Posterior vena cava (tissue), 2 donors: ENCODE measurements at regions not wholly inside any gene's neighbourhood (a gene's known extent, or its start where the extent isn't known, plus 50 kb on each side); places are given as distances from the start of the nearest gene placed in this dataset.
"Not testable (repeated sequence)": the region's sequence is repeated elsewhere in the genome, so short reads cannot be mapped to it uniquely, and the experiment has no call there.

ENCODE experiments used
- DNase-seq: peaks from one replicate; pipeline ENCODE4 v3.0.0-alpha.2; 2020; ENCODE audit warnings: low spot score
- intact Hi-C, 2 donors: fragments of 100-400 bp; cut with DNase I; formaldehyde crosslinking; loops; one replicate each; pipeline versions ENCODE4 v1.14.1 to v1.14.2; 2022 to 2023
- donor health status: DM: yes; HTN: yes; CAD: no.
- donor health status: DM: yes; HTN: yes; CAD: no.

- no peak for DNase-seq
- intact Hi-C loops: no loop called here
These were observed 280.1 kb upstream of the MBL2 start for GRCh38 chr10:53052521-53053164.

- intact Hi-C loops: no loop called here
- no peak for DNase-seq
These were observed 272.7 kb upstream of the MBL2 start for GRCh38 chr10:53045315-53045714.

- intact Hi-C loops, DNase-seq: not testable (repeated sequence)
These were observed 263.2 kb upstream of the MBL2 start for GRCh38 chr10:53035823-53036222.

- intact Hi-C loops: no loop called here
- DNase-seq: no peak
These were observed 260.8 kb upstream of the MBL2 start for GRCh38 chr10:53033396-53033795.

- intact Hi-C loops, DNase-seq: not testable (repeated sequence)
These were observed 257.6 kb upstream of the MBL2 start for GRCh38 chr10:53029872-53030849.

- no peak for DNase-seq
- intact Hi-C loops: no loop called here
These were observed 256.9 kb upstream of the MBL2 start for GRCh38 chr10:53029449-53029848.

GRCh38 chr10:53025765-53026164 is 253.2 kb upstream of the MBL2 start:
- DNase-seq, intact Hi-C loops: not testable (repeated sequence)

- intact Hi-C loops: no loop called here
- no peak for DNase-seq
These were observed 252.7 kb upstream of the MBL2 start for GRCh38 chr10:53025172-53025711.

- no peak for DNase-seq
- intact Hi-C loops: no loop called here
These were observed 250.8 kb upstream of the MBL2 start for GRCh38 chr10:53023411-53023810.

GRCh38 chr10:53022611-53023088 is 250.1 kb upstream of the MBL2 start:
- DNase-seq: no peak

GRCh38 chr10:53013201-53013810 is 240.7 kb upstream of the MBL2 start:
- intact Hi-C loops: no loop called here
- DNase-seq: no peak

More at GRCh38 chr10:53022611-53023088, 250.1 kb upstream of the MBL2 start:
- intact Hi-C loops: no loop called here

GRCh38 chr10:53009961-53010907 is 237.7 kb upstream of the MBL2 start:
- intact Hi-C loops: no loop called here
- DNase-seq: no peak

- DNase-seq: no peak
- intact Hi-C loops: no loop called here
These were observed 234.9 kb upstream of the MBL2 start for GRCh38 chr10:53007527-53007842.

- intact Hi-C loops: no loop called here
- DNase-seq: no peak
These were observed 234.3 kb upstream of the MBL2 start for GRCh38 chr10:53006663-53007526.

GRCh38 chr10:53005612-53006345 is 233.2 kb upstream of the MBL2 start:
- intact Hi-C loops: no loop called here
- no peak for DNase-seq

GRCh38 chr10:53003094-53003493 is 230.5 kb upstream of the MBL2 start:
- intact Hi-C loops: no loop called here
- DNase-seq: no peak

GRCh38 chr10:52999681-53000080 is 227.1 kb upstream of the MBL2 start:
- no peak for DNase-seq
- intact Hi-C loops: no loop called here
